K562 (cell line): ENCODE measurements at regions not wholly inside any gene's neighbourhood (a gene's known extent, or its start where the extent isn't known, plus 50 kb on each side); places are given as distances from the start of the nearest gene placed in this dataset.
"Not testable (repeated sequence)": the region's sequence is repeated elsewhere in the genome, so short reads cannot be mapped to it uniquely, and the experiment has no call there.

ENCODE experiments used
- ATAC-seq: fragments of 200-7000 bp; cut with Tn5 transposase; 3 replicates; pipeline ENCODE4 v1.9.1; 2020; ENCODE audit warnings: moderate library complexity
- BruUV-seq: library from RNA; stranded (reverse); fragments of 400-500 nt; replicated peaks from 2 replicates; lab custom pipeline; 2021; lab: Mats Ljungman, UMichigan
- CTCF ChIA-PET: fragments of 300-600 bp; formaldehyde crosslinking; extraction: SDS; loops from one replicate; lab custom pipeline; 2021; ENCODE audit warnings: low intra/inter-chr PET ratio; lab: Yijun Ruan, JAX
- POLR2A ChIA-PET: fragments of 300-600, 350-650 bp; sonication (Branson Sonifier 250); formaldehyde crosslinking; extraction: SDS; loops from one replicate; lab custom pipeline; 2021; ENCODE audit warnings: antibody characterized with exemption, inconsistent platforms; lab: Yijun Ruan, JAX
- DNase-seq, 4 experiments: peaks; one replicate each; pipeline versions ENCODE4 v3.0.0 to v3.0.0-alpha.2; 2011 to 2018; ENCODE audit warnings: low spot score in 3 of 4, mixed read lengths in 3 of 4; ENCODE audit errors: extremely low read depth in 1 of 4
- FAIRE-seq: peaks from 2 replicates; lab custom pipeline; 2011; peaks lifted over from hg19 to GRCh38; lab: Jason Lieb, UNC
- H2AFZ ChIP-seq: 2 replicates; pipeline ENCODE4 v1.6.0; 2011; ENCODE audit warnings: low read depth, low read length, control low read depth, inconsistent platforms
- H3K27ac ChIP-seq: fragments of 200-600 bp; 3 replicates; pipeline ENCODE4 v1.8.0; 2011; ENCODE audit warnings: low read depth, mild to moderate bottlenecking, control low read depth, inconsistent platforms, low read length, moderate library complexity, mixed read lengths; ENCODE audit errors: extremely low read depth
- H3K27me3 ChIP-seq, 2 experiments: fragments of 300-600 bp in 1 of 2; 2 replicates in 1 of 2; 3 replicates in 1 of 2; pipeline versions ENCODE4 v1.6.0 to v1.8.0; 2011; ENCODE audit warnings: inconsistent platforms in 2 of 2, low read length in 2 of 2, mild to moderate bottlenecking in 1 of 2, mixed read lengths in 1 of 2, moderate library complexity in 1 of 2; ENCODE audit not compliant: control insufficient read depth in 2 of 2, insufficient read depth in 2 of 2
- H3K36me3 ChIP-seq: fragments of 300-600 bp; 3 replicates; pipeline ENCODE4 v1.8.0; 2011; ENCODE audit warnings: mild to moderate bottlenecking, low read length, inconsistent platforms; ENCODE audit not compliant: control insufficient read depth, insufficient read depth
- H3K4me1 ChIP-seq, 2 experiments: fragments of 200-600 bp in 1 of 2; replicated peaks in 1 of 2; 2 replicates in 1 of 2; 3 replicates in 1 of 2; pipeline versions ENCODE4 v1.5.1 to v1.8.0; 2011; ENCODE audit warnings: inconsistent platforms in 2 of 2, low read length in 2 of 2, mild to moderate bottlenecking in 1 of 2, mixed read lengths in 1 of 2, moderate library complexity in 1 of 2; ENCODE audit not compliant: control insufficient read depth in 2 of 2, insufficient read depth in 2 of 2
- H3K4me2 ChIP-seq: 2 replicates; pipeline ENCODE4 v1.6.1; 2011; ENCODE audit warnings: low read length, control low read depth, inconsistent platforms, mixed read lengths; ENCODE audit not compliant: insufficient read depth
- H3K4me3 ChIP-seq: fragments of 200-600 bp; sonication (generic), shearing (Covaris generic); 2 replicates; pipeline ENCODE4 v1.5.1; 2016; ENCODE audit warnings: control low read depth, inconsistent platforms
- H3K79me2 ChIP-seq: fragments of 200-600 bp; 3 replicates; pipeline ENCODE4 v1.8.0; 2011; ENCODE audit warnings: low read length, inconsistent platforms; ENCODE audit not compliant: control insufficient read depth, insufficient read depth
- H3K9ac ChIP-seq, 2 experiments: 2 replicates each; pipeline versions ENCODE4 v1.6.0 to v1.6.1; 2011; ENCODE audit warnings: low read depth in 2 of 2, low read length in 2 of 2, control low read depth in 1 of 2, inconsistent platforms in 1 of 2, mild to moderate bottlenecking in 1 of 2, mixed read lengths in 1 of 2; ENCODE audit not compliant: insufficient read depth in 1 of 2
- H3K9me1 ChIP-seq: one replicate; pipeline ENCODE4 v1.6.0; 2011; ENCODE audit warnings: inconsistent platforms, mild to moderate bottlenecking, low read length, moderate library complexity; ENCODE audit not compliant: control insufficient read depth, insufficient read depth
- H3K9me3 ChIP-seq: replicated peaks from 2 replicates; pipeline ENCODE4 v1.5.1; 2011; ENCODE audit warnings: low read depth, low read length, inconsistent platforms; ENCODE audit not compliant: control insufficient read depth, insufficient read depth
- H4K20me1 ChIP-seq: replicated peaks from 2 replicates; pipeline ENCODE4 v1.6.1; 2011; ENCODE audit warnings: low read length, inconsistent platforms, mixed read lengths; ENCODE audit not compliant: control insufficient read depth, insufficient read depth
- WGBS: fragments of 100-300 bp; shearing (Covaris generic); methylation state at CpG from one replicate; pipeline ENCODE4 v1.1.6; 2016; ENCODE audit warnings: low coverage, mixed read lengths; ENCODE audit not compliant: insufficient coverage; ENCODE audit errors: missing lambda C conversion rate; 5-methylcytosine and 5-hydroxymethylcytosine counted together
- in situ Hi-C: fragments of 300-500 bp; cut with MboI; formaldehyde crosslinking; loops from 4 replicates; pipeline ENCODE4 v1.15.0; 2018; ENCODE audit warnings: inconsistent platforms, mixed read lengths
- intact Hi-C: fragments of 100-400 bp; cut with micrococcal nuclease; formaldehyde crosslinking; loops from 2 replicates; pipeline ENCODE4 v1.14.2; 2022

GRCh38 chr1:83345375-83345774, 653.6 kb downstream of the TTLL7 start:
- H2AFZ ChIP-seq, H3K27me3 ChIP-seq, BruUV-seq, H3K9ac ChIP-seq, H3K4me2 ChIP-seq, CTCF ChIA-PET, FAIRE-seq, POLR2A ChIA-PET, in situ Hi-C loops, H3K4me1 ChIP-seq, ATAC-seq, H4K20me1 ChIP-seq, intact Hi-C loops, H3K9me1 ChIP-seq, DNase-seq, H3K9me3 ChIP-seq, H3K4me3 ChIP-seq, H3K36me3 ChIP-seq, H3K27ac ChIP-seq, H3K79me2 ChIP-seq: not testable (repeated sequence)
- WGBS: 0% methylated on average over 3 of the region's 3 CpGs

- H3K4me3 ChIP-seq, FAIRE-seq, H2AFZ ChIP-seq, ATAC-seq, intact Hi-C loops, in situ Hi-C loops, CTCF ChIA-PET, H3K27ac ChIP-seq, BruUV-seq, H3K4me1 ChIP-seq, H3K4me2 ChIP-seq, H3K36me3 ChIP-seq, DNase-seq, H3K9me3 ChIP-seq, H3K9ac ChIP-seq, H4K20me1 ChIP-seq, POLR2A ChIA-PET, H3K27me3 ChIP-seq, H3K9me1 ChIP-seq, H3K79me2 ChIP-seq: not testable (repeated sequence)
- WGBS: 1% methylated on average over 5 of the region's 6 CpGs
Measured at GRCh38 chr1:83343767-83344166, 655.2 kb downstream of the TTLL7 start.

GRCh38 chr1:83342995-83343394, 655.9 kb downstream of the TTLL7 start:
- H4K20me1 ChIP-seq, ATAC-seq, H3K9ac ChIP-seq, H3K4me2 ChIP-seq, H2AFZ ChIP-seq, H3K9me1 ChIP-seq, in situ Hi-C loops, H3K4me1 ChIP-seq, H3K79me2 ChIP-seq, POLR2A ChIA-PET, CTCF ChIA-PET, H3K27ac ChIP-seq, intact Hi-C loops, H3K36me3 ChIP-seq, H3K9me3 ChIP-seq, H3K27me3 ChIP-seq, DNase-seq, H3K4me3 ChIP-seq, FAIRE-seq, BruUV-seq: not testable (repeated sequence)

GRCh38 chr1:83332308-83332707, 666.6 kb downstream of the TTLL7 start:
- in situ Hi-C loops, intact Hi-C loops, H3K9ac ChIP-seq, H3K27me3 ChIP-seq, H3K9me3 ChIP-seq, H3K4me3 ChIP-seq, H2AFZ ChIP-seq, H3K9me1 ChIP-seq, H3K36me3 ChIP-seq, H3K79me2 ChIP-seq, POLR2A ChIA-PET, DNase-seq, H3K27ac ChIP-seq, H4K20me1 ChIP-seq, CTCF ChIA-PET, FAIRE-seq, H3K4me2 ChIP-seq, BruUV-seq, H3K4me1 ChIP-seq, ATAC-seq: not testable (repeated sequence)
- WGBS: no CpG with 5 or more reads among the region's 1 CpG
